Activated CD4-positive, alpha-beta T cell treated with anti-CD3 and anti-CD28 coated beads, Interleukin-10, Interleukin-2, amounts not matched to agents 100 ng/mL and 50 ng/mL, durations not matched to agents 16 hours and 8 hours (primary cell): ENCODE measurements at regions not wholly inside any gene's neighbourhood (a gene's known extent, or its start where the extent isn't known, plus 50 kb on each side); places are given as distances from the start of the nearest gene placed in this dataset.
"Not testable (repeated sequence)": the region's sequence is repeated elsewhere in the genome, so short reads cannot be mapped to it uniquely, and the experiment has no call there.

Experiments used
- DNase-seq: peaks from one replicate; pipeline ENCODE4 v3.0.0-alpha.2; 2020

DNA sequence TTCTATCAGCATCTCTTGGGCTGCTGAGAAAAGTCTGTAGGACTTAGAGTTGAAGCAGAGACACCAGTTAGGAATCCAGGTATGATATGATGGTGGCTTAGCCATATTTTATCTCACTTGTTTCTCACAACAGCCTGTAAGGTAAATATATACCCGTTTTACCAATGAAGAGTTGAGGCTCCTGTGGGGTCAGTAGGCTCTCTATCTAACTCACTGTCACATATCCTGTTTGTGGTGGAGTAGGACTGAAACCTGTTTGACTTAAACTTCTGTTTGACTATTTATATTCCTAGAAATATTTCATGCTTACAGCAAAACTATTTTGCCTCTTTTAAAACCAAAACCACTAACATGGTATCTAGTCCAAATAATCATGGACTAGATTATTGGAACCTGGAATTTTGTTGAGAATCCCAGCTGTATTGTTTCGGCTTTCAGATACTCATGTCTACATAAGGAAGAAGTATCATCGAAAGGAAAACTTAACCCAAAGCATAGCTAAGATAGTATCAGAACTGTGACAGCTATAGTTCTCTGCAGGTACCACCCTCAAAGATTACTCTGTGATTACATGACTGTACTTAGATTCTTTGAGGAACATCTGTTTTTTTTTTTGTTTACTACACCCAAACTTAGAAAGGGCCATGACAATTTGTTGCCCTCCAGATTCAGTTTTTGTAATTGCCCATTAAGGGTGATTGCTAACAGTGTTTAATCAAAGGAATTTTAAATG is 216.1 kb upstream of the THUMPD2 start:
- no peak for DNase-seq

DNA sequence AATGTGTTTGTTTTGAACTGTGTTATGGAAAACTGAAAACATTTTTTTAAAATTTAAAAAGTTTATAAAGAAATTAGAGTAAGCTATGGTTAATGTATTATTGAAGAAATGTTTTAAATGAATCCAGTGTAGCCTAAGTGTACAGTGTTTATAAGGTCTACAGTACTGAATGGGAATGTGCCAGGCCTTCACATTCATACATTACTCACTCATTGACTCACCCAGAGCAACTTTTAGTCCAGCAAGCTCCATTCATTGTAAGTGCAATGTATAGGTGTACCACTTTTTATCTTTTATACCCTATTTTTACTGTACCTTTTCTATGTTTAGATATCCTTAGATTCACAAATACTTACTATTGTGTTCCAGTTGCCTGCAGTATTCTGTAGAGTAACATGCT is 215.1 kb upstream of the THUMPD2 start:
- DNase-seq: no peak

DNA sequence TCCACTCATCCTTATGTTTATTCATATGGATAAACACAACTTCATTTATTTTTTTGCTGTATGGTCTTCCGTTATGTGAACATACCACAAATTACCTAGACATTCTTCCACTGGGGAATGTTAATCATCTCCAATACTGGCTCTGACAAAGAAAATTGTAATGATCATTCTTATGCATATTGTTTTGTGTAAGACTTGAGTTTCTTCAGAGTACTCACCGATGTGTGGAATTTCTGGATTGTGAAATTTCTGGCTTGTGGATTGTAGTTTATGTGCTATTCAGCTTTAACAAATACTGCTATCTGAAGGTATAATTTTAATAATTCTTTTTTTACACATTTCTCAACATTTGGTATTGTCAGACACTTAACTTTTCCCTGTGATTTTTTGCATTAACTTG is 212.2 kb upstream of the THUMPD2 start:
- DNase-seq: no peak

DNA sequence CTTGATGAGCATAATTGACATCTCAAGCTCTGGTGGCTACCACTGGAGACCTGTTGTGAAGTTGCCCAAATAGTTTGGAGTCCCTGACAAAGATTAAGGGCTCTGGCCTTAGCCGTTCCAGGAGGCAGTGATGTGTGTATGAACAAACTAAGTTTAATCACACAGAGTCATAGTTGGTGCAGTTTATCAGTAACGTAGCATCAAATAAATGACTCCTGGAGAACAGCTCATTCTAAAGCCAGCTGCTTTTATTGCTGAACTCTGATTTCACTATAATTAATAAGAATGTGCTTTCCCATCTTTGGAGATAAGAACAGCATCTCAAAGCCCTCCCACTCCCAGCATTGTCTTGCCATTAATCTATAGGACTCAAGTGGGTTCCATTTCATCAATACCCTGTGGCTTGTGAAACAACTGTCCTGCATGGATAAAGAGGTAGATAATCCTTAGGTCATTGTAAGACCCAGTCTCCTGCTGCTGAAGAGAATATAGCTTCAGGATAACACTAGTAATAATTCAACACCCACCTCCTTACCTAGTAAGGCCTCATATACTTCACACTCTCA is 211.4 kb upstream of the THUMPD2 start:
- no peak for DNase-seq

DNA sequence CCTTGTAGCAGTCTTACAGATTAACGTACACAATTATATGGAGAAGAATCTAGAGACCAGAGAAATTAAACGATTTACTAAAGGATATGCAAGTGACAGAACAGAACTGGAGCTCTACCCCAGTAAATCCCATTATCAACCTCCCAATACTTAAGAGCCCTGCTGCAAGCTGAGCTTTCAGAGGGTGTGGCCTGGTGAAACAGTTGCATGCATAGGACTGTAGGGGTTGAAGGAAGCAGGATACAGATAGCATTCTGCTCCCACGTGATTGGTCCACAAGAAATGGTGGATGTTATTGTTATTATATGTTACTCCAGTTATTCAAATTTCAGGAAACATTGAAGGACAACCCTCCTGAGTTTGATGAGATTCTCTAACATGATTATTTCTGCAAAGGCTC is 210.8 kb upstream of the THUMPD2 start:
- no peak for DNase-seq

DNA sequence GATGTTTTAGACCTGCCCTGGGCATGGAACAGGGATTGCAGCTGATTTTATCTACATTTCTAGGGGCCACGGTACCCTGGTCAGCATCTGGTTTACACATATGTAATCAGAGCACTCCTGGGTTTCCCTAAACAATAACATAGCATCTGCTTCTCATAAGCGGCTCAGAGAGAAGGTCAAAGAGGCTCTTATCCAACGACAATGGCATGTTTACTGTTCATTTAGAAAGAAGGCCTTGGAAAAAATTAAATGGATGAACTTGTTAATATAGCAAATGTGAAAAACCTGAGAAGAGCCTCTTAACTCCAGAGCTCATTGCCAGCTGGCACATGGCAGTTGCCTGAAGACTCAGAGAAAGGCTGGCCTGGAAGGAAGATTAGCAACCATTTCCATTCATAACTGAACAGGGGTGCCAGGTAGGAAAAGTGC is 202.8 kb upstream of the THUMPD2 start:
- DNase-seq: no peak

DNA sequence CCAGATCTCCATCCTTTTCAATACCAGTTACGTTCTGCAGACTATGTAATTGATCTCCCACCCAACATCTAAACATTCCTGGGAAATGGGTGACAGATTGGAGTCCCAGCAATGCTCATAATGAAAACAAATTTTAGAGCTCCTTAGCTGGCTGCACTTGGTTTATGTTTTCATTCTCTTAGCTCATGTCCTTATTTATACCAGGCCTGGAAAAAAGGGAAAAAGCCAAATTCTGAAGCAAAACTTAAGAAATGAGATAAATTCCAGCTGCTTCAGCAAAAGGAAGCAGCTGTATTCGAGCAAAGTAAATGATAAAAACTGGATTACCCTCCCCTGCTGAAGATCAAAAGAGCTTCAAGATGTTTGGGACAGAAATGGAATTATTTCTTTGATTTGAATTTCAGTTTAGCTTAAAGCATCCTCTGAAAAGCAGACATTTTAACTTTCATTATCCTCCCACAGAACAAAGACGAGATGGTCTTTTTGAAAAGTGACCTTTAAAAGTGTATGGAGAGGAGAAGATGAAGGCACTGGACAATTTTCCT is 196.5 kb upstream of the THUMPD2 start:
- DNase-seq: no peak

DNA sequence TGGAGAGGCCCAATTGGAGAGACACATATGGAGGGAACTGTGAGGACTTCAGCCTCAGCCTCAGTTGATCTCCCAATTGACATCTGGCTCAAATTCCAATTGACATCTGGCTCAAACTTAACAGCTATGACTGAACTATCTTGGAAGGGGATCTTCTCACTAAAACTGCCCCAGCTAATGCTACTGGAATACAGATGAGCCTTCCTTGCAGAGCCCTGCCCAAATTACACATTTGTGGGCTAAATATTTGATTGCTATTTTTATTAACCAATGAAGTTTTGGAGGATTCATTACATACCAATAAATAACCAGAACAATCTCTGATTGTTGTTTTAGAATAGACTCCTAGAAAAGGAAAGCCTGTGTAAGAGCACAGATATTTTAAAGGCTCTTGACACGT is 189.0 kb upstream of the THUMPD2 start:
- DNase-seq: no peak

DNA sequence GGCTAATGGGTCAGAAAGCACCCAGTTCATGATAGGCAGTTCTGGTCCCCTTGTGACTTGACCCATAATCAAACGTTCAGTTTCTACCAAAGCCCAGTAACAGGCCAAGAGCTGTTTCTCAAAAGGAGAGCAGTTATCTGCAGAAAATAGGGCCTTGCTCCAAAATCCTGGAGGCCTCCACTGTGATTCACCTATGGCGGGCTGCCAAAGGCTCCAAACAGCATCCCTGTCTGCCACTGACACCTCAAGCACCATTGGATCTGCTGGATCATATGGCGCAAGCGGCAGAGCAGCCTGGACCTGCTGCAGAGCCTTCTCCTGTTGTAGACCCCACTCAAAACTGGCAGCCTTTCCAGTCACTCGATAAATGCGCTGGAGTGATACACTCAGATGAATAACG is 181.6 kb upstream of the THUMPD2 start:
- DNase-seq: not testable (repeated sequence)

DNA sequence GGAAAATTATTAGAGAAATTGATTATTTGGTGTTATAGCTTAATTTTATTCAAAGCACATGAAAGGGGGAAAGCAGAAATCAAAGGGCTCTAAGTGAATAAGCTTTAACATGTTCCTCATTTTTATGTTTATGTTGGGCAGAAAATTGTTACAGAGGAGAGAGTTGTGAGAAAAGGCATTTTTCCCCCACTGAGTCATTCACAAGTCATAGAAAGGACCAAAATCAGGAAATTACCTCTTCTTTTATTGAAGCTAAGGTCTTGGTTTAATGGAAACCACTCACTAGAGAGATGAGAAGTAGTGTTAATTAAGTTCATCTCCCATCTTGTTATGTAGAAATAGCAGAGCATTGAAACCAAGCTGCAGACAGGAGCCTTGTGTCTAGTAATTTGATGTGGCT is 175.3 kb upstream of the THUMPD2 start:
- no peak for DNase-seq

DNA sequence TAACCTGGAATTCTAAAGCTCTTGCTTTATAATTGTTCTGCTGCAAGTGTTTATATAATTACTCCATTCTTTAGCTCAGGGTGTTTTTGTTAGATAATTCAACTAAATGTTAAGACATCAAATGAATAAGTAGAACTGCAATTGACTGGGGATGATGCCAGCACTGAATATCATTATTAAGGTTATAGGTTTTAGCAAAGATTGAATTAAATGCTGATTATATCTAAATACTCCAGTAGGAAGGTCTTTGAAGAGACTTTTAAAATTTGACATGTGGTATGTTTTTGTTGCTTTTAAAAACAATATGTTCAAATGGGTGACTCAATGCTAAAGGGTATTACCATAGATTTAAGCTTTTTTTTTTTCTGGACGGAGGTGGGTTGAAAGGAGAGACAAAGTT is 170.1 kb upstream of the THUMPD2 start:
- DNase-seq: no peak

DNA sequence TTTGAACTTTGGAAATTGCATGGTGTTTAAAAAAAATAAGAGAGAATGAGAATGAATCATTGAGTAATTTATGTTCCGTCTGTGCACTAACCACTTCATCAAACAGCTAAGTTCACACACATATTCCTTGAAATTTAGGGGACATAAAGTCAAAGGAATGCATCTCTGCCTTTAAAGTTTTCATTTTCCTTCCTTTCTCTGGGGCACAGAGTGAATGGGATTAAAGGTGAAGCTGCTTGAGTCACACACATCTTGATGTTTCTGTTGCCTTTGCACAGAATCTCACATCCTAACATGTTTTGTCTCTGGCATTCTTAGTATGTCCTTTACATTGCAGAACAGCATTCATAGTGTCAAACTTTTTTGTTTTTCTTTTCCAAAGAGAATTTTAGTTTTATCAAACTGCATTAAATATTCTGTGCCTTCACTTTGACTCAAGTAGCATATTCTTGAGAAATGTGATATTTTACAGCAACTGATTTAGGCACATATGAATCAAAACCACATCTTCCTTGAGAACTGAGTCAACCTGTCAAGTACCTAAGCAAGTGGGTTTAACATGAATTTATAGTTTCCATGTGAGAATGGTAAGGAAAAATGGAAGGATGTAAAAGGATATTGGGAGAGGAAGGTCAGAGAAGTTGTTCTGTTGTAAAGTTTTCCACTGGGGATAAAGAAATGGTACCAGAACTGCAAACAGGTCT is 169.1 kb upstream of the THUMPD2 start:
- peak; percentile 43 for DNase-seq

DNA sequence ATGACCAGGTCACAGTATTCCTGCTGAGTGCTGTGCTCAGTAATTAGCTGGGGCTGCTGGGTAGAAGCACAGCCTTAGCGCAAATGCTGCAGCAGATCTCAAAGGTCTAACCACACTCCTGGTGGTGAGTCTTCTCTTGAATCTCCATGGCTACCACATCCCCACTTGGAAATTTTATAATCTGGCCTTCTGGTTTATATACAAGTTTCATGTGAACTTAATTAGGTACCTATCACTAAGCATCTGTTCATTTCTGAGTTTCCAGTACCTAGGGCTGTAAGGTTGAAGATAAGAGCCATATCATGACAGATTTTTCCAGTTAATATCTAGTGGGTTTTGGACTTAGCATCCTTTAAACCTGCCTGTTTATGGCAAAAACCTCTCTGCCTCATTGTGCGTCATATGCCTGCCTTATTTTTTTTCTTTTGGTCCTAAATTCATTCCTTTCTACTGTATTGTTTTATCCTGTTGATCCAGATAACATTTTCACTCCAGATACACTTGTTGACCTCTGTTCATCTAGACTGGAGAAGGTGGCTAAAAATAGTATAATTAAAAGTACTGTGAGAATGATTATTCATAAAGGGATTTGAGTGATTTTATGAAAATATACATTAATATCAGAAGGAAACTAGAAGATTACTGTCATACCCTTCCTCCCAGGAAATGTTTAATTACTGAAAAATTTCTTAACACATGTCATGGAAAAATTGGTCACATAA is 168.4 kb upstream of the THUMPD2 start:
- no peak for DNase-seq

DNA sequence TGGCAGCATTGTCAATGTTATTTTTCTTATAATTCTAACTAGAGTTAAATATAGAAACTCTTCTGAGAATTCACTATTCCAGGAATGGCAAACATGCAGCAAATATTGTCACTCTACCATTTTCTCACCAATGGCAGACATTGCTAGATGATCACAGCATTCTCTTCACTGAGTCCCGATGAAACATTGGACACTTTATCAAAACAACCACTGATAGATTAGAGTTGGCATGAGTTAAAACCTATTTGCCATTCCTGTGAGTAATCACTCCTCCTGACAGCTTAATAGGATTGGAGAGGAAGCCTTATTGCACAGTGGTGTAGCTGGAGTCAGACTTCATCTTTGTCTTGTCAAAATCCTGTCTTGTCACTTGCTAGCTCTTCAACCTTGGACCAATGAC is 163.9 kb upstream of the THUMPD2 start:
- DNase-seq: no peak

DNA sequence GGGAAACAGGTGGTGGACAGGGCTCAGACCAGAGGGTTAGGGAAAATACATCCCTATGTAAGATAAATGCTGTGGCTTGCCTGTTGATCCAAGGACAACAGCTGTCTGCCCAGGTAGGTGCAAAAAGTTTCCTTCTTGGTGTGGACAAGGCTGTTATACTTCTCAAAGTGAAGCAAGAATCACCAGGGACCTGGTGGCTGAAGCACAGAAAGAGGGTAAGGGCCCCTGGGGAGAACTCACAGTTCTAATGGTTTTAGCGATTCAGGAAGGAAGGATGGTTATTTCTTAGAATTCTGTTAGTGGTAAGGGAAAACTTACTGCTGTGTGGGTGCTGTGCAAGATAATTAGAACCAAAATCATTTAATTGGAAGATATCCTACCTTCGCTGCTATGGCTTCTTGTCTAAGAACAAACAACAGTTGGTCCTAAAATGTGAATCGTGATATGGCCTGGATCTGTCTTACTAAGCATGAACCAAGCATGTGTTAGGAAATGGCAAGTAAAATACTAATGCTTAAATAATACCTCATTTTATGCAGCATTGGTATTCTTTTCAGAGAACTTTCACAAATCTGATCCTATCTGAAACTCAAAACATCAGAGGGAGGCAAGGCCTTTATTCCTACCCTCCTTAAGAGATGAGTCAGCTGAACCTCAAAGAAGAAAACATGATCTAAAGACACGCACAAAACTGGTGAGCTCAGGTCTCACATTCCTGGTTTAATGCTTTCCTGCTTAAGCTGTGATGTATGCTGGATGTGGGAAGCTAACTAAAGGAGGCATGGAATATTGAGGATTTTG is 159.2 kb upstream of the THUMPD2 start:
- peak; percentile 69 for DNase-seq

DNA sequence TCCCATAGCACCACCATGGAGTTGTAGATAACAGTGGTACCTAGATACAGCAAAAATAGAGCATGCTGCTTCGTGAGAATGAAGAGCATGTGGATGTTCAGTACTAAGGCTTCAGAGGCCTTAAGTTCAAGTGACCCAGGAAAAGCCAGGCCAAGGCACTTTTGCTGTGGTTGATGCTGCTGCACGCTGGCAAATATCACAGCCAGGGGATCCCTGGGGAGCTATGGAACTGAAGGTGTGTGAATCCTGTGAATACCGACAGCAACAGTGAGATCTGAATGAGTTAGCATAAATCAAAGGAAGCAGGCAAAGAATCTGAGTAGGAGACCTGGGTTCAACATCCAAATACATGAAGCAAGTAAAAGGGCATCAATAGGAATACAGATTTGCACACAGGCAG is 158.6 kb upstream of the THUMPD2 start:
- DNase-seq: no peak

DNA sequence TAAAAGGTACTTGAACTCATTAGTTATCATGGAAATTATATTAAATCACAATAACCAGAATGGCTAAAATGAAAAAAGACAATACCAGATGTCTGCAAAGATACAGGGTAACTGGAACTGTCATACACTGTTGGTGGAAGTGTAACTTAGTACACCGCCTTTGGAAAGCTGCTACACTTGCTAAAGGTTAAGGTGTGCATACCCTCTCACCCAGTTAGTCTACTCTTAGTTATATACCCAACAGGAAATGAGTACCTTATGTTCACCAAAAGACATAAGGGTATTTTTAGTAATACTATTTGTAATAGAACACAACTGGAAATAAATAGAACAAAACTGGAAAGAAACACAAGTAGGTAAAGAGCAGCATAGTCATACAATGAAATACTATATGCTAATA is 155.8 kb upstream of the THUMPD2 start:
- DNase-seq: no peak

DNA sequence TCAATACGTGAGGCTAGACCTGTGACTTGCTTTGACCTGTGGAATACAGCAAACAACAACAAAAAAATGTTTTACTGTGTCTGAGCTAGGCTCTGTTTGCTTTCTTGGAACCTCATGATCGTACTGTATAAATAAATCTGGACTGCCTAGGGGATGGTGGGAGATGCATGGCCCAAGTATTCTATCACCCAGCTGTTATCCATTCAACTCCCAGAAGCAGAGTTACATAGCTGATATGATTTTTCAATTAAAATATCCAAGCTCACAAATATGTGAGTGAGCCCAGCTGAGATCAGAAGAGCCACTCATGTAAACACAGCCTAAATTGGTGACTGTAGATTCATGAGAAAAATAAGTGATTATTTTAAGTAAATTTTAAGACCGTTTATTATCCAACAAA is 154.1 kb upstream of the THUMPD2 start:
- DNase-seq: no peak

DNA sequence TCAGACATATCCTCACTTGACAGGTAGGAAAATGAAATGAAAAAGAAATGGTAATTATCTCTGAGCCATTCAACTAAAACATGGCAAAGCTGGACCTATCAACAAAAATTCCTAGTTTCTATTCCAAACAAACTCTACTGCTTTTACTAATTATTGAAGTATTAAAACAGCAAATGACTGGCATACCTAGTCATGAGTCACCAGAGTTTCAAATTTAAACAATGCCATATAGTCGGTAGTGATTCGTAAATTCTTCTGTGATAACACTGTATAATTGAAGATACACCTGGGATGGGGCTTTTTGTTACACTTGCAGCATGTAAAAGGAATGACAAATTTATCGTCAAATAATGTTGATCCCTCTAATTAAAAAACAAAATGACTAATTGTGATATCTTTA is 153.1 kb upstream of the THUMPD2 start:
- DNase-seq: no peak

DNA sequence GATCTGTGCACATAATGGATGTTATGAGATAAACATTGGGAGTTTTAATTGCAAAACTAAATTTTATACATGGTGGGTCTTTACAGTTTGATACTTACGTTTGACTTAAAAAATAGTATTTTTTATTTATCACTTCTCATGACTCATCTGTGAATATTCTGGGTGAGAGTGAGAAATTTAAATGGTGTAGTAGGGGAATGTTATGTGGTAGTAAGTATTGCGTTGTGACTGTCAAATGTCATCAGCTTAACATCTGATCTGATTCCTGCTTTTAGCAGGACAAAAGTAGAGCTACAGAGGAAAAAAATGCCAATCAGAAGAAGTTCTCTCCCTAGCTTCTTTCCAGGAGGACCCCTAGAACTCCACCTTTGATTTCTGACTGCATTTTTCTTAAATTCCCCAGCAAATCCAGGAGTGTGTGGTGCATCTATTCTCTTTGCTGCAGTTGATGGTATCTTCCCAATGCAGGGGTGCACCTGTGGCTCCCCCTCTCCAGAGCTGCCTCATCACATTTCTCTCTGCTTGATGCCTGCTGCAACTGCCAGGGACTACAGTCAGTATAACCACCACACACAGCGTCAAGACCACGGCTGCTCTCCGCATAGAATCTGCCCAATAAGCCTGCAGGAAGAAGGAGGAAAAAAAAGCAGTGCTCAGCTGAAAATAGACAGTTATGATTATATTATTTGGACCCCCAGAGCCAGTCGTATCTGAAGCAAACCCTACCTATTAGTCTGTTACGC is 151.3 kb upstream of the THUMPD2 start:
- no peak for DNase-seq

DNA sequence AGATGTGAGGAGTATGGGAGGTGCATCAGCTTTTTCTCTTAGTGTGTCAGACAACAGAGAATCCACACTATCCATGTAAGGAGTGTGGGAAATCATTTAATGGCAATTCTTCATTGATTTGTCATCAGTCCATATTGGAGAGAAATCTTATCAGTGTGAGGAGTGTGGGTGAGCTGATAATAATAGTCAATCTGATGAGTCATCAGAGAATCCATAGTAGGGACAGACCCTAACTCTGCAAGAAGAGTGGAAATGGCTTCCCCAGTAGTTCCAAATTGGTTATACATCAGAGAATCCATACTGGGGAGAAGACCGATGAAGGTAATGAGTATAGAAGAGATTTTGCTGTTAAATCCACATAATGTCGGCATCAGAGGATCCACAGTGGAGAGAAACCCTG is 150.5 kb upstream of the THUMPD2 start:
- DNase-seq: no peak

DNA sequence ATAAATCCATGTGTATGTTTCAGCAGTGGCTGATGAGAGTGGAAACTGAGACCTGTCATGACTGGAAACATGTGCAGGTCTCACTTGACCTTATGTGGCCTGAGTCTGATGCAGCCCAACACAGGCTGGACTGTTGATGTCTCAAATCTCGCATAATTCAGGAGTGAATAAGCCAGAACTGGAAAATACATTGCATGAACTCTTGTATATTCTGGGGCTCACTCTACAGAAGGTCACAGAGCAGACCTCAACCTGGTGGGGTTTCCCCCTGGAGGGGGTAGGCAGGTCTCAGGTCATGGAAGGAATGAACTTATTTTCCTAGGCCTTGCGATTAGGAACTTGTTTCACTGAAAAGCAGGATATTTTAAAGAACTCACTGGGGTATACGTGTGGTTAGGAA is 146.3 kb upstream of the THUMPD2 start:
- DNase-seq: no peak
